PC-3 (cell line): ENCODE measurements at regions not wholly inside any gene's neighbourhood (a gene's known extent, or its start where the extent isn't known, plus 50 kb on each side); places are given as distances from the start of the nearest gene placed in this dataset.

Experiments
- EZH2phosphoT487 ChIP-seq: fragments of 300-600 bp; sonication (generic); IDR thresholded peaks from 2 replicates; pipeline ENCODE4 v1.6.1; 2018; ENCODE audit warnings: mild to moderate bottlenecking, antibody characterized with exemption, low read length, borderline replicate concordance
- TF ChIP-seq, protein P1 (sequence below): fragments of 300-600 bp; sonication (generic); conservative IDR thresholded peaks from 2 replicates; pipeline ENCODE4 v1.5.1; 2017; ENCODE audit warnings: antibody characterized with exemption, low read depth, mild to moderate bottlenecking, low read length

DNA sequence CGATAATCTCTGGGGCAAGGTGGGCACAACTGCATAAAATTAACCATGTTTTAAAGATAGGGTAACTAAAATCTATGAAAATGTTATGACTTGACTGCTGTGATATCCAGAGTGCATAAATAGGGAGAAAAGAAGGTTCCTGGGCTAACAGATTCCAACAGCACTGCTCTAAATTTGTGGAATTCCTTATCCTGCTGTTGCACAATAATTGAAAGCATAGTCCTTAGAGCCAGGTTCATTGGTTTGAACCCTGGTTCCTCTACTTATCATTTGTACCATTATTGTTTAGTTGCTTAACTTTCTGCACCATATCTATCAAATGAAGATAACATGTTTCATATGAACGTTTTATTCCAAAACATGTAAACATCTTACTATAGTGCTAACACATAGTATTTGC lies 219.0 kb downstream of the NUF2 start:
- TF ChIP-seq, protein P1, sequence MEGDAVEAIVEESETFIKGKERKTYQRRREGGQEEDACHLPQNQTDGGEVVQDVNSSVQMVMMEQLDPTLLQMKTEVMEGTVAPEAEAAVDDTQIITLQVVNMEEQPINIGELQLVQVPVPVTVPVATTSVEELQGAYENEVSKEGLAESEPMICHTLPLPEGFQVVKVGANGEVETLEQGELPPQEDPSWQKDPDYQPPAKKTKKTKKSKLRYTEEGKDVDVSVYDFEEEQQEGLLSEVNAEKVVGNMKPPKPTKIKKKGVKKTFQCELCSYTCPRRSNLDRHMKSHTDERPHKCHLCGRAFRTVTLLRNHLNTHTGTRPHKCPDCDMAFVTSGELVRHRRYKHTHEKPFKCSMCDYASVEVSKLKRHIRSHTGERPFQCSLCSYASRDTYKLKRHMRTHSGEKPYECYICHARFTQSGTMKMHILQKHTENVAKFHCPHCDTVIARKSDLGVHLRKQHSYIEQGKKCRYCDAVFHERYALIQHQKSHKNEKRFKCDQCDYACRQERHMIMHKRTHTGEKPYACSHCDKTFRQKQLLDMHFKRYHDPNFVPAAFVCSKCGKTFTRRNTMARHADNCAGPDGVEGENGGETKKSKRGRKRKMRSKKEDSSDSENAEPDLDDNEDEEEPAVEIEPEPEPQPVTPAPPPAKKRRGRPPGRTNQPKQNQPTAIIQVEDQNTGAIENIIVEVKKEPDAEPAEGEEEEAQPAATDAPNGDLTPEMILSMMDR: no peak
- TF ChIP-seq EZH2phosphoT487: no peak
